ENCODE measurements at regions not wholly inside any gene's neighbourhood (a gene's known extent, or its start where the extent isn't known, plus 50 kb on each side); places are given as distances from the start of the nearest gene placed in this dataset.
"Not testable (repeated sequence)": the region's sequence is repeated elsewhere in the genome, so short reads cannot be mapped to it uniquely, and the experiment has no call there.

DNA sequence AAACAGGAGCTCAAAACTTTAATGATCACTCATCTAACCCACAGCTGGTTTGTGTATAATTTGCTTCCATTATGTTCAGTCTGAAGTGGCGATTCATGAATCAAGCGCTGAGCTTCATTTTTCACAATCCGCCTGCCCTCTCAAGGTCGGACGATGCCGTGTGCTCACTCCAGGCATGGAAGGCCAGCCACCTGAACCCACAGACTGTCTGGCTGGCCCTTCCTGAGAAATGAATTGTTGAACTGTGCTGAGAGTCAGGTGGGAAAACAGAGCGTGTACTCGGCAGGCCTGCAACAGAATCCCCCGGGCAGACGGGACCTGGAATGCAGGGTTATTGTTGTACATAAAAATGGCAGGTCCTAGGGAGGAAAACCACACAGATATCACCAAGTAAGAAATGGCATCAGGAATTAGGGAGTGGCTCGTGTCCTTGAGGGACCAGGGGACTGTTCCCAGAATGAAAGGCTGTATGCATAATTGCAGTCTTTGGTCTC lies 375.7 kb downstream of the IRX2 start:
- DNase-seq, result no peak
- intact Hi-C loops (cut with micrococcal nuclease), result no loop called here
- ATAC-seq, result no peak

DNA sequence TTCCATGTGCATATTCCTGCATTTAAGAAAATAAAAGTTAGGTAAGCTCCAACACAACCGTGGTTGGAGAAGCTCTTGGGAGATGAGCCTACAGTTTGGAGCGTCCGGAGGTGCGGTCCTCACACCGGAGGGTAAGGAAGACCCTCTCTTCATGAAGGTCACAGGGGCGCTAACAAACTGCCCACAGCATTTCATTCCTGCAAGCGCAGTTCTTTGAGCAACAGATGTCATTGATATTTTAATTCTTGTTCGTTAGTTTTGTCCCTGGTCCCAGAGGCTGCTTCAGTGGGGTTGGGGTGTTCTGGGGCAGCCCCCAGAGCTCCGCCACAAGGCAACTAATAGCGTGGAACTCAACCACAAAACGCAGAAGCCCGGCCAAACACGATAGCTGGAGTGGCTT lies 376.2 kb downstream of the IRX2 start:
- DNase-seq (no peak), ATAC-seq (no peak)
- intact Hi-C loops (cut with micrococcal nuclease), result no loop called here

DNA sequence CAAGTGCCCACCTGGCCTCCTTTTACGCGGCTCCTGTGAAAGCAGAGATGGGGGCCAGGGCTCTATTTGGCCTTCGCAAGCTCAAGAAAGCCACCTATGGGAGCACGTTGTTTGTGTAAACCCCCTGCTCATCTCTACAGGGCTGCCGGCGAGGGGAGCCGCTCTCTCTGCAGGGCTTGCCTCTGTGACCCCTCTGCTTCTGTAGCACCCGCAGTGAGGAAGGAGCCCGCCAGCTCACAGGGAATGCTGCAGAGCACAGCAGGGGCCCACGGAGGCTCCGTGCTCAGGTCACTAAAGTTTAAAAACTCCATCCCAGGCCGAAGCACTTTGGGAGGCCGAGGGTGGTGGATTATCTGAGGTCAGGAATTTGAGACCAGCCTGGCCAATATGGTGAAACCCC lies 376.8 kb downstream of the IRX2 start:
- DNase-seq (no peak), ATAC-seq (no peak)

DNA sequence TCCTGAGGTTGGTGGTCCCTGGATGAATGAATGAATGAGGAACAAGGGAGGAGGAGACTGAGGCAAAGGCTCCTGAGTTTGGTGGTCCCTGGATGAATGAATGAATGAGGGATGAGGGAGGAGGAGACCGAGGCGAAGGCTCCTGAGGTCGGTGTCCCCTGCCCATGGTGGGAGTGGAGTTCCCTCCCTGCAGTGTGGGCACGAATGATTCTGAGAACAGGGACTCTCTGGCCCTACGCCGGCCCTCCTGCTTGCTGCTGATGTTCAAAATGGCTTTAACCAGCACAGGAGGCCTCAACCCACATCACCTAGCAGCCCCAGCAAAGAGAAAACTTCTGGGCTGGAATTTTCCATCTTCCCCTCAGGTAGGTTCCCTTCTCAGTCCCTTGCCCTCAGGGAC lies 377.8 kb downstream of the IRX2 start:
- ATAC-seq (no peak), DNase-seq (no peak)
- intact Hi-C loops (cut with micrococcal nuclease), result no loop called here

More for the DNA sequence above, 376.8 kb downstream of the IRX2 start:
- intact Hi-C loops (cut with micrococcal nuclease), result no loop called here

DNA sequence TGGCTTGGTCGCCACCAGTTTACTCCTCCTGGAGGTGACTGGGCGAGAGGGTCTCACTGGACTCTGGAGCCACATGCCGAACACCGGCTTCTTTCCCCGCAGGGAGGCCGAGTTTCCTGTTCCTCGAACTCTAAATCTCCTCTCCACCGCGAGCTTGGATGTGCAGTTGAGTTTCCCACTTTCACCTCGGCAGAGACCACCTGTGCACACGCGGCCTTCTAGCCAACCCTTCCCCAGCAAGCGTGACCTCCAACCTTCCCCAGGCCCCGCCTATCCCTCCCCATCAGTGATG lies 380.1 kb downstream of the IRX2 start:
- ATAC-seq (no peak), DNase-seq (no peak)
- intact Hi-C loops (cut with micrococcal nuclease), result no loop called here

DNA sequence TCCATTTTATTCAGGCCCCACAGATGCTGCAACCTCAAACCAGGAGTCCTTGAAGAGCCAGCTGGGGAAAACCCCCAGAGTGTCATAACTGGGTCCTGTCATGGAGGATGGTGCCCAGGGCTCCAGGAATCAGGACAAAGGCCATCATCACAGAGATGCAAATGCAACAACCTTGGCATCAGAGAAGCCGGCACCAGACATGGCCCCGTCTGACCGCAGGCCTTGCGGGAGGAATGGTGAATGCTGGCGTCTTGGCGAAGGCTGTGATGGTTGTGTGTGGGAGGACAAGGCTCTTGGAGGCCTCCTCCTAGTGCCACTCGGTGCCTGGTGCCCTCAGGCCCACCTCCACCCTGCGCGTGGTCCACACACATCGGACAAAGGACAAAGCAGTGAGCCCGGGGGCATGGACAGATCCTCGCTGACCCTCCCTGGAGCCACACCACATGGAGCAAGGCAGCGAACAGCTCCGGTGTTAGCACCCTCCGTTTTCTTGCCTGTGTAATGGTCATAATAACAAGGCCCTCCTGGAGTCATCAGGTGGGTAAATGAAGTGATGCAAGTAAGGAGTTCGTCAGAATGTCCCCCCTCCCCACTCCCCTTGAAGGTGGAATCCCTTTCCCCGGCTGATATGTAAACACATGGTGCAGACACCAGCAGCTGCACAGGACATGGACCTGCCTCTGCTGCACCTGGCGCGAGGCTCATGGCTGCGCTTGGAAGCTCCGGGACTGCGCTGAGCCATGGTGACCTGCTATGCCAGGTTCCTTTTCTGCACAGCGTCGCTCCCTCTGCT lies 380.7 kb downstream of the IRX2 start:
- intact Hi-C loops (cut with micrococcal nuclease), result no loop called here
- ATAC-seq (no peak), DNase-seq (no peak)

DNA sequence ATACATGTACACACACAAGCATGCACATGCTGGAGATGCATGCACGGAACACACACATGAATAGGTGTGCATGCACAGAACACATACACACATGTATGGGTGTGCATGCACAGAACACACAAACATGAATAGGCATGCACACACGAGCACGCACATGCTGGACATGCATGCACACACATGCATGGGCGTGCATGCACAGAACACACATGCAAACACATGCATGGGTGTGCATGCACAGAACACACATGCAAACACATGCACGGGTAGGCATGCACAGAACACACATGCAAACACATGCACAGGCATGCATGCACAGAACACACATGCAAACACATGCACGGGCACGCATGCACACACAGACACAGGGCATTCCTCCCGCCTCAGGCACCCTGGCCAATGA lies 382.3 kb downstream of the IRX2 start:
- ATAC-seq, result no peak
- intact Hi-C loops (cut with micrococcal nuclease), result no loop called here

DNA sequence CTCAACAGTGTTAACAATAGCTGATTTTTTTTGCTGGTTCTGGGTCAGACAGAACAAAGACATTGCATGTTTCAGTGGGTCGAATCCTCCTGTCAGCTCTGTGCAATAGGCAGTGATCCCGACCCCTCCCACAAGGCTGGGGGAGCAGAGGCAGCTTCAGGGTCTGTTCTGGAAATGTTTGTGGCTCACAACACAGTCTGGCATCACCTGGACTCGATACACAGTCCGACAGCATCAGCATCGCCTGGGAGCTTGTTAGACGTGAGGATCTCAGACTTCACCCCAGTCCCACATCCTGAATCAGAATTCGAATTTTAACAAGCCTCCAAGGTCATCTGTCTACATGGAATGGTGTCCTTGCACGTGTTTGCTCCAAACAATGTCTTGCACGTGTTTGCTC lies 384.7 kb downstream of the IRX2 start:
- intact Hi-C loops (cut with micrococcal nuclease), result no loop called here
- DNase-seq (no peak), ATAC-seq (no peak)

More for the DNA sequence above, 382.3 kb downstream of the IRX2 start:
- DNase-seq, result no peak

DNA sequence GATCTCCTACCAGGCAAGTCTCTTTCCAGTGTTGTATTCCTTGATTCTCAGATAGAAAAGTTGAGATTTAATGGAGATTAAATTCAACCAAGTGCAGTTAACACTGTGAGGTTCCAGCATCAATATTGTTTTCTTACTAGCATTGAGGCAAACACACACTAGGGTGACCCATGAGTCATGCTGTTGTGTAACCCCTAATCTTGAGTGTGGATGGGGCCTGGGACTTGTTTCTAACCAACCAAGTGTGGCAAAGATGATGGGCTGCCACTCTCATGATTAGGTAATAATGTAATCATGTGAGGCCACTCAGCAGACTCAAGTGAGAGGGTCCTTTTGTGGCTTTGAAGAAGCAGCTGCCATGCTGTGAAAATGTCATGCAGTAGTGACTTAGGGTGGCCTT lies 394.2 kb downstream of the IRX2 start:
- no peak for ATAC-seq
- intact Hi-C loops (cut with micrococcal nuclease), result no loop called here
- no peak for DNase-seq

DNA sequence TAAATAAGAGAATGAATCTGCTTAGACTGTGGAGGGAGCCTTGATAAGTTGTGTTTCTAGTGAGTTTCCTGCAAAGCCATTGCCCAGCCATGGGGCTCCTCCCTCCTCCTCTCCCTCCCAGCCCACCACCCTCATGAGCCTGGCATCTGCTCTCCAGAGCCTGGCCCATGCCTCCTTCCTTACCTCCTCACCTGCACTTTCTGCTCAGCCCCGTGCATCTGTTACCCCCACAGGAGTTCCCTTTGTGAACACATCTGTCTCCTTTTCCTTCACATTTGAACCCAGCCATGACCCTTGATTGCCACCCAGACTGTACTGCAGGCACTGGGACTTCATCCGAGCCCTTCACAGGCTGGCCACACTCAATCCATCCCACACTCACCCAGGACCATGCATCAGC lies 395.6 kb downstream of the IRX2 start:
- ATAC-seq (no peak), DNase-seq (no peak)
- intact Hi-C loops (cut with micrococcal nuclease), result no loop called here

DNA sequence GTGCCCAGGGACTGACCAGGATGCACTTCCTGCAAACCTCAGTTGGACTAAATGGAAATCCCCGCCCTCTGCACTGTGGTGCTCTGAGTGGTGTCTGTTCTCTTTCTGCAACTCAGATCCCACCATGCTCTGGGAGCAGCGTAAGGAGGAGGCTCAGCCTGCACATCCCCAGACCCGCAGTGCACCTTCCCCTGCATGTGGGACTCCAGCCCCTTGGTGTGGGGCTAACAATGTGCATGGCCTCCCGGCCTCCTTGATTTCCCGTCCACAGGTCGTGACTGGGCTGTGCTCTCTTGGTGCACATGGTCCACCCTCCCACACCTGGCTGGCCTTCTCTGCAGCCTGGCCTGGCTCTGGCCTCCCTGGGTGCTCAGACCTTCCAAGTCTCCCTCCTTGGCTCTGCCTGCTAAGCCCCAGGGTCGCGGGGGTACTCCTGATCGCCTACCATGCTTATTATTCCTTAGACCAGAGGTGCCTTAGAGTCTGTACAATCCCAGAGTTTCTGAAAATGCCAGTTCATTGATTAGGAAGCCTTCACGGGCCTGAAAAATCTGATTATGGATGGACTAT lies 397.5 kb downstream of the IRX2 start:
- no peak for ATAC-seq
- intact Hi-C loops (cut with micrococcal nuclease), result no loop called here

DNA sequence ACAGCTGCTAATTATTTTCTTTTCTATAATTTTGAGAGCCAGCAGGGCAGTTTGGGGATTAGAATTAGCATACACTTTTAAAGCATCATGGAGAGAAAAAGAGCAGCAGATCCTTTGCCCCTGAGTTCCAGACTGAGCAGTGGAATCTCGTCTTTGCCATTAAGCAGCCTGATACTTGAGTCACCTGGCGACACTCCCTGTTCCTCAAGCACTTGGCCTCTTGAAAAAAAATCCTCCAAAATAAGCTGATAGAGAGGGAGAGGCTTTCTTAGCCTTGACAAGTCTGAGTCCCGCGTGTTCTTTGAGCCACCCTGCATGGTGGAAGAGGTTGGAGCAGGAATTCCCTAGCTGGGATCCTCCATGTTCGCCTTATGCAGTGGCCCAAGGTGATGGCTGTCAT lies 398.3 kb downstream of the IRX2 start:
- ATAC-seq (no peak), DNase-seq (no peak)
- intact Hi-C loops (cut with micrococcal nuclease), result no loop called here

More for the DNA sequence above, 397.5 kb downstream of the IRX2 start:
- DNase-seq, result no peak

DNA sequence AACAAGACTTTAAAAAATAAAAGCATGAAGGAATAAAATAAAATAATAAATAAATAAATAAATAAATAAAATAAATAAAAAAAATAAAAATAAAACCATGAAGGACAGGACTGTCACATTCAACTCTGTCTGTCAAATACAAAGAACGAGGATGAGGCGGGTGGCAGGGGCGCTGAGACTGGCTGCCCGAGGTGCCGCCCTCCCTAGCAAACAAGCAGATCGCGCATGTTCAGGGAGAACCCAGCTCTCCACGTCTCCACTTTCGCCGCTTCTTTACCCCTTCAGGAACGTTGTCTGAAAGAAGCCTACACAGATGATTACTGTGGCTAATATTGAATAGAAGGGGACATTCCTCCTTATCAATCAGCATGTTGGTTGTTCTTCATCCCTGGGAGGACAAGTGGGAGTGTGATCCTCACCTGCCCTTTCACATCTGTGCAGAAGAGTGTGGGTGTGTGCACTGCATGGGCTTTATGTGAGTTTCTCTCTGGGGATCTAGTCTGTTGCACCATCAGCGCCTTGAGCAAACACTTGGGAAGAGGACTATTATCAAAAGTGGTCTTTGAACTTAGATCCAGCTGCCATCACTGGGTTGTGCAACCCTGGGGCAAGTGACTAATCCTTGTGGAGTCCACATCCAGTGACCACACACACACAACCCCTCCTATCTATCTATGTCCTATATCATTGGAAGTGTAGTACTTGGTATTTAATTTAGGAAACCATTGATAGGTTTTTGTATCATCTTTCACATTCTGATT lies 399.2 kb downstream of the IRX2 start:
- ATAC-seq (no peak), DNase-seq (no peak)
- intact Hi-C loops (cut with micrococcal nuclease), result no loop called here

DNA sequence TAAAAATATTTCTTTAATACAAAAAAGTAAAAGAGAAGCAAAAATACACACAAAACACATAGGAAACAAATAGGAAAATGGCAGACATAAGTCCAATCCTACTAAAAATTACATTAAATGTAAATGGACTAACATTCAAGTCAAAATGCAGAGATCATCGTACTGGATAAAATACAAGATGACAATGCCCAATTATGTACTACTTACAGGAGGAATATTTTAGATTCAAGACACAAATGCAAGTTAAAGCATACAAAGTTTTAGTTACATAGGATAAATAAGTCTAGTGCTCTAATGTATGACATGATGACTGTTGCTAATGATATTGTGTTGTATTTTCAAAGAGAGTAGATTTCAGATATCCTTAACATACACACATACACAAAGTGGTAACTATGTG lies 401.7 kb downstream of the IRX2 start:
- intact Hi-C loops (cut with micrococcal nuclease); ATAC-seq; DNase-seq: not testable (repeated sequence)

DNA sequence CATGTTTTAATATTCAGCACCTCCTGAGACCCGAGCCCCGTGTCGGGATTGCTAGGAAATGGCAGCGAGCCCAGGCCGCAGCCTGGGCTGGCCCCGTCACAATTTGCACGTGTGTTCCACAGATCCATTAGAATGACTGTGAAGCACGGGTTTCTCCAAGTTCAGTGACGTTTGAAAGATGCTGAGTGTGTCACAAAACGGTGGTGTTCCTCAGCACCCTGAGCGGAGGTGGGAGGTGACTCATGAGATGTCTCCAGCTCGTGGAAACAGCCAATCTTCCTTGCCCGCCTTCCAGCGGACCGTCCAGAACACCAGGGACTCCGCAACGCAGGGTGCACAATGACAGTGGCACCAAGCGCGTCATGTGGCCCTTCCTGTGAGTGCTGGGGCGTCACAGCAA lies 412.8 kb downstream of the IRX2 start:
- intact Hi-C loops (cut with micrococcal nuclease), result no loop called here
- DNase-seq (no peak), ATAC-seq (no peak)

DNA sequence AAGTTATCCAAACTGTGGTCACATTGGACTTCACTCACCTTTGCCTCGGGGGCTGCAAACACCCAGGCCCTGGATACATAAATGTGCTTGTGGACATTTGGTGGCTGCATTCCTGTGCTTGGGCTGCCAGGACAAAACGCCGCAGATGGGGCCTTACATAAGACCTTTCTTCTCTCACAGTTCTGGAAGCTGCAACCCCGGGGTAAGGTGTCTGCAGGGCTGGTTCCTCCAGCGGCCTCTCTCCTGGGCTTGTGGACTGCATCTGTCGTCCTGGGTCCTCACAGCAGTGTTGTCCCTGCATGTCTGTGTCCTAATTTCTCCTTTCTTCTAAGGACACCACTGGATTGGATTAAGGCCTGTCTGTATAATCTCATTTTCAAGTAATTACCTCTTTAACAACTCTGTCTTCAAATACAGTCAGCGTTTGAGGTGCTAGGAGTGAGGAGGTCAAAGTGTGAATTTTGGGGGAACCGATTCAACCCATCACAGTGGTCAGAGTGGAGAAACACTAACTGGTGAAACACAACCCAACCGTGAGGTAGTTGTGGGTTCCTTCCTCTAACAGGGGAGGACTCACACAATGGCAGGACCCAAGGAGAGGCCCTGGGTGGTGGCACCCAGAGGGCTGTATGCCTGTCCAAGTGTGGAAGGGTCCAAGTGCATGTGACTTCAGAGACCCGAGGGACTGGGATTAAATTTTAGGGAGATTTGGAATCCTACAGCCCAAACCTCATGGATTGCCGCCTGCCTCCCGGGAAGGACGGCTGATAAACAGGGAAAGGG lies 415.6 kb downstream of the IRX2 start:
- ATAC-seq (no peak), DNase-seq (no peak)
- intact Hi-C loops (cut with micrococcal nuclease), result no loop called here

DNA sequence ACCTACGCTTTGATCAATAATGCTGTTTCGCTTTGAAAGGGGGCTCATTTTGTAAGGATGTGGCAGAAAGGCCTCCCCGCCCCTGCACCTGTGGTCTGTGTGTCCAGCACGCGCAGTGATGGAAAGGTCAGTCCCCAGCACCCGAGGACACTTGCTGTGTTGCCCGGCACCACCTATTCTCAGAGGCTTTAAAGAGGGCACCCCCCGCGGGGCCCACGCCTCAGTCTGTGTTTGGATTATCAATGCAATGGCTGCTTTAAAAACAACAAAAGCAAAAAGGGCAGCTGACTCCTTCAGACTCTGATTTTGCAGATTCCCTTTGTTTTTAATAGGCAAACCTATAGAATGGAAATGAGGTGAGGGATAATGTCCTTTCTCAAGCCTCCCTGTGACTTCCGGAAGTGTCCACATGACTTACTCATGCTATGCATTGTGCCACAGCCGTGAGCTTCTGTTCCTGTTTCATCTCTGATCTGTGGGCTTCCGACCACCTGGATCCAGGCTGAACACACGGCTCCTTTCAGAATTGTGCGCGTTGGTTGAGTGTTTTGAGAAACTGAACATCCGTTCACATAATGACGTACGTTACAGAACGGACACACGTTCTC lies 416.2 kb downstream of the IRX2 start:
- DNase-seq (no peak), ATAC-seq (no peak)
- intact Hi-C loops (cut with micrococcal nuclease), result no loop called here

DNA sequence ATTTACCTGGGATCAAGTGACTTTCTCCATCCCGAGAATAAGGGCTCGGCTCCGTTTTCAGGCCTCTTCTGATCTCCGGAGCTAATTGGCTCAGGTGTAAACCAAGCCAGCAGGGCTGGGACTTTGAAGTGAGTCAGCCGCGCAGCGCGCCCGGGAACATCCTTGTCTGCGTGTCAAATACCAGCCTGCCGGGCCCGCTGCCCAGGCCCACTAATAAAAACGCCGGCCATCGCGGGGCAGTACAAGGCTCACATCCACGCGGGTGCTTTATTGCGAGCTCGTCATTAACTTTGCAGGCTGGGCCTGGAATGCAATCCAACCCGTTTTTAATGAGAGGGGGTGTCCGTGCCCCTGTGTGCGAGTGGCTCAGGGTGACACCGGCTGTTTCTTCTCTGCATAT lies 416.8 kb downstream of the IRX2 start:
- no peak for DNase-seq
- intact Hi-C loops (cut with micrococcal nuclease), result no loop called here
- ATAC-seq, result no peak

DNA sequence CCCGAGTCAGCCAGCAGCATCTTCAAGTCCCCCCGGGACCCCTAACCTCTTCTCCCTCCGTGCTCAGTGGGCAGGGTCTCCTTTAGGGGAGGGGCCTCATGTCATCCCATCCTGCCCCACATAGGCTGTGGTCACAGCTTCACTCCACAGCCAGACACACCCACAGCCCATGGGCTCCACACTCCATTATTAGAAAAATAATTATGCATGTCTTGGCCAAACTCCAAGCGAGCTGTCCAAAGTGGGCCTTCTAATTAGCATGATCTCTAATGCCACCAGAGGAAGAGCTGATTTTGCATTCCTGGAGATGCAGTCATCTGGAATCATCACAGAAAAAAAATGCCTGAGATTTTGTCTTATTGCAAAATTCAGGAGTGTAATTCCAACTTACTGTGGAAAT lies 418.2 kb downstream of the IRX2 start:
- intact Hi-C loops (cut with micrococcal nuclease), result no loop called here
- no peak for DNase-seq
- no peak for ATAC-seq
